Aorta (tissue), 5 donors: ENCODE measurements at regions not wholly inside any gene's neighbourhood (a gene's known extent, or its start where the extent isn't known, plus 50 kb on each side); places are given as distances from the start of the nearest gene placed in this dataset.

ENCODE experiments used
- ATAC-seq: fragments of 200-7000 bp; cut with Tn5 transposase; one replicate; pipeline ENCODE4 v1.9.1; 2022; ENCODE audit warnings: moderate library complexity; ENCODE audit not compliant: low FRiP score
- DNase-seq, 2 donors: peaks; one replicate each; pipeline ENCODE4 v3.0.0-alpha.2; 2020
- H3K27ac ChIP-seq, 2 donors: one replicate each; pipeline ENCODE4 v1.5.1; 2013; ENCODE audit warnings: low read length in 2 of 2, mild to moderate bottlenecking in 2 of 2, moderate library complexity in 2 of 2, control low read depth in 1 of 2, inconsistent platforms in 1 of 2, low read depth in 1 of 2
- H3K27me3 ChIP-seq, 2 donors: one replicate each; pipeline ENCODE4 v1.6.1; 2013; ENCODE audit warnings: control low read depth in 1 of 2, low read length in 1 of 2, mild to moderate bottlenecking in 1 of 2, moderate library complexity in 1 of 2; ENCODE audit not compliant: insufficient read depth in 2 of 2, control insufficient read depth in 1 of 2
- H3K36me3 ChIP-seq, 2 donors: one replicate each; pipeline ENCODE4 v1.6.1; 2013; ENCODE audit warnings: control low read depth in 1 of 2, low read length in 1 of 2, mild to moderate bottlenecking in 1 of 2; ENCODE audit not compliant: insufficient read depth in 2 of 2, control insufficient read depth in 1 of 2
- H3K4me1 ChIP-seq, 2 donors: one replicate each; pipeline ENCODE4 v1.6.1; 2013; ENCODE audit warnings: low read length in 2 of 2, control low read depth in 1 of 2, mild to moderate bottlenecking in 1 of 2, moderate library complexity in 1 of 2; ENCODE audit not compliant: insufficient read depth in 2 of 2, control insufficient read depth in 1 of 2
- H3K4me3 ChIP-seq, 2 donors: one replicate each; pipeline ENCODE4 v1.5.1; 2013; ENCODE audit warnings: low read length in 2 of 2, control low read depth in 1 of 2, mild to moderate bottlenecking in 1 of 2
- H3K9me3 ChIP-seq: one replicate; pipeline ENCODE4 v1.6.1; 2013; ENCODE audit warnings: mild to moderate bottlenecking, low read length; ENCODE audit not compliant: control insufficient read depth
- WGBS, 2 donors: extraction: QIAGEN DNeasy Blood & Tissue Kit; methylation state at CpG; one replicate each; pipeline ENCODE4 v1.1.7; 2013; 5-methylcytosine and 5-hydroxymethylcytosine counted together
- intact Hi-C, 2 donors: fragments of 100-400 bp; cut with DNase I; formaldehyde crosslinking; loops; one replicate each; pipeline versions ENCODE4 v1.14.2 to v1.15.0; 2022
- donor health status: healthy with polysubstance abuse.
- donor health status: Bipolar disorder and iron deficiency.
- donor health status: DM: no; HTN: no; CAD: no.
- donor health status: DM: no; HTN: no; CAD: no.
- donor health status: DM: yes; HTN: yes; CAD: no.

DNA sequence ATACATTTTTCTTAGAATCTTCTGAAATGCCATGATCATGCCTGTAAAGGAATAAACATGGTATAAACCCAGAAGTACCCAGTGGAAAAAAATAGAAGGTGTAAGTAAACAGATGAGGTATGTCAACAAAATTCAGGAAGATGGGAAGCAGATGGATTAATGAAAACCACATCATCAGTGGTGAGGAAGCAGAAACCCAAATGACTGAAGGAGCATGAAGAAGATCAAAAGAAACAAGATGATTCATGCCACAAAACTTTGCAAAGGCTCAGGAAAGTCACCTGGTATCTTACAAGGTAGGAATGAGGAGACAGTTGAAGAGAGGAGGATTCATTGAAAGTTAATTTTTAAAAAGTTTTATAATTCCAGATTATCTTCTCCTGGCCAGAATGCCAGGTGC lies 132.8 kb upstream of the PAPPA start:
- Histone ChIP-seq H3K9me3 (no peaks in the 10 kb centered on the region), H3K27me3 (no peaks in the 10 kb centered on the region), H3K4me1 (no peaks in the 10 kb centered on the region), H3K4me3 (no peak overlapping the region), H3K36me3 (no peaks in the 10 kb centered on the region), H3K27ac (no peak overlapping the region)
- ATAC-seq: no peak
- no peak for DNase-seq
- intact Hi-C loops: no loop called here

DNA sequence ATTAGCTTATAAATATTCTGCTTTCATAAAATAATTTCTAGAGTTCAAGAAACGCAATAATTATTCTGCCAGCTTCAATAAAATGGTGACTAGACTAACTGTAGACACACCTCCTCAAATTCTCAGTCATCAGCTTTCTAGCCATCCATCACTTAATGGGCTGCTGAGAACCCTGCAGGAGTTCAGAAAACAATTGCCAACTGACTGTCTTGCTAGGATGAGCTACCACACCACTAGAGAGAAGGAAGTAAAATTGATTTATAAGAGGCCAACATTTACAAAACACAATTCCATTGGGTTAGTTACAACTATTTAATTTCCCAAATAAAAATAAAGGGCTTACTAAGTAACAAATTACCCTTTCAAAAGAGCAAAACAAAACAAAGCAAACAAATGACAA lies 126.5 kb upstream of the PAPPA start:
- Histone ChIP-seq H3K27me3 (no peaks in the 10 kb centered on the region), H3K4me3 (no peak overlapping the region), H3K27ac (no peak overlapping the region), H3K36me3 (no peaks in the 10 kb centered on the region), H3K4me1 (no peaks in the 10 kb centered on the region), H3K9me3 (no peaks in the 10 kb centered on the region)
- WGBS, 2 donors: 81 to 82% methylated on average over 1 of the region's 1 CpG
- no peak for DNase-seq
- intact Hi-C loops: no loop called here
- ATAC-seq: no peak

DNA sequence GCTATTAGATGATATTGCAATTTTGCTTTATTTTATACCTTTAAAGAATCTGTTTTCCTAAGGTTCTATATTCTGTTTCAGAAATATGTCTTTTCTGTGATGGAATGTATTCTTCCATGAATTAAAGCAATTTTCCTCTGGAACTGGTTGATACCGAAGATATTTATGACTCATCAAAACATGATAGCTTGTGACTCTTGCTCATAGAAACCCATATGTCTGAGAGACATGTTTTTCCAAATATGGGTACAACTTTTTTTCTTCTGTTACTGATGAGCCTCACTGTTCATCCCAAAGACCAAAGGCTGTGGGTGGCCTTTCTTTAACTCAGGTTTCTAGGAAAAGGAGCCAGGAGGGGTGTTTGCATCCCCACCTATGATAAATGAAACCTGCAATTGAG lies 126.1 kb upstream of the PAPPA start:
- DNase-seq (no peak), ATAC-seq (no peak)
- H3K4me3 ChIP-seq: no peak overlapping the region
- no peaks in the 10 kb centered on the region for H3K27me3 ChIP-seq
- no peaks in the 10 kb centered on the region for H3K4me1 ChIP-seq
- intact Hi-C loops: no loop called here
- H3K27ac ChIP-seq: no peak overlapping the region
- H3K36me3 ChIP-seq: no peaks in the 10 kb centered on the region
- H3K9me3 ChIP-seq: no peaks in the 10 kb centered on the region
- WGBS, 2 donors: 68 to 88% methylated on average over 1 of the region's 1 CpG

DNA sequence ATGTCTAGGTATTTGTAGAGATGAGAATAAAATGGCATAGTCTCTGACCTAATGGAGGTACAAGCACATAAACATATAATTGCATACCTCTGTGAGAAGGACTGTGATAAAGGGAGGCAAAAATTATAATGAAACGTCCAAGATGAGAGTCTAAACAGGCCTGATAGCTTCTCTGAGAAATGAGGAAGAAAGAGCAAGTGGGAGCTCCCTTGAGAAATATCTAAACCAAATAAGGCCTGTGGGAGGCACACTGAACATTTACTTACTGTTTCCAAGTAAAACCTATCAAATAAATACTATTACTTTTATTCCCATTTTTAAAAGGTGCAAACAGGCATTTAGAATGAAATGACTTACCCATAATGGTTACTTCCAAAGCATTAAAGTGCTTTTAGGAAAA lies 125.6 kb upstream of the PAPPA start:
- Histone ChIP-seq H3K4me3 (no peak overlapping the region), H3K36me3 (no peaks in the 10 kb centered on the region), H3K27ac (no peak overlapping the region), H3K9me3 (no peaks in the 10 kb centered on the region), H3K4me1 (no peaks in the 10 kb centered on the region), H3K27me3 (no peaks in the 10 kb centered on the region)
- DNase-seq (no peak), ATAC-seq (no peak)
- WGBS, 2 donors: 25 to 29% methylated on average over 1 of the region's 1 CpG
- intact Hi-C loops: no loop called here

- intact Hi-C loops: no loop called here
- Histone ChIP-seq H3K4me3 (no peak overlapping the region), H3K9me3 (no peaks in the 10 kb centered on the region), H3K36me3 (no peaks in the 10 kb centered on the region), H3K4me1 (no peaks in the 10 kb centered on the region), H3K27me3 (no peaks in the 10 kb centered on the region), H3K27ac (no peak overlapping the region)
- no peak for DNase-seq
- no peak for ATAC-seq
These were observed 123.1 kb upstream of the PAPPA start for GRCh38 chr9:116030517-116030916.

GRCh38 chr9:116032683-116033440 lies 120.7 kb upstream of the PAPPA start:
- 89 to 95% methylated on average over 4 of the region's 4 CpGs for WGBS, 2 donors
- DNase-seq (no peak), ATAC-seq (no peak)
- intact Hi-C loops: no loop called here
- H3K27ac ChIP-seq: no peak overlapping the region
- no peaks in the 10 kb centered on the region for H3K27me3 ChIP-seq
- H3K9me3 ChIP-seq: no peaks in the 10 kb centered on the region
- H3K4me3 ChIP-seq: no peak overlapping the region
- no peaks in the 10 kb centered on the region for H3K36me3 ChIP-seq
- H3K4me1 ChIP-seq: no peaks in the 10 kb centered on the region

- H3K4me1 ChIP-seq: no peaks in the 10 kb centered on the region
- 84 to 96% methylated on average over 1 of the region's 1 CpG for WGBS, 2 donors
- H3K27me3 ChIP-seq: no peaks in the 10 kb centered on the region
- H3K9me3 ChIP-seq: no peaks in the 10 kb centered on the region
- no peak overlapping the region for H3K27ac ChIP-seq
- DNase-seq (no peak), ATAC-seq (no peak)
- no peak overlapping the region for H3K4me3 ChIP-seq
- intact Hi-C loops: no loop called here
- H3K36me3 ChIP-seq: no peaks in the 10 kb centered on the region
These were observed 114.3 kb upstream of the PAPPA start for GRCh38 chr9:116039312-116039711.

GRCh38 chr9:116039893-116040292 lies 113.7 kb upstream of the PAPPA start:
- no peaks in the 10 kb centered on the region for H3K36me3 ChIP-seq
- H3K4me3 ChIP-seq: no peak overlapping the region
- no peak for DNase-seq
- no peak overlapping the region for H3K27ac ChIP-seq
- no peaks in the 10 kb centered on the region for H3K4me1 ChIP-seq
- no peaks in the 10 kb centered on the region for H3K9me3 ChIP-seq
- no peaks in the 10 kb centered on the region for H3K27me3 ChIP-seq
- ATAC-seq: no peak
- intact Hi-C loops: no loop called here

GRCh38 chr9:116042321-116042720 lies 111.3 kb upstream of the PAPPA start:
- intact Hi-C loops: no loop called here
- Histone ChIP-seq H3K4me3 (no peak overlapping the region), H3K4me1 (no peaks in the 10 kb centered on the region), H3K36me3 (no peaks in the 10 kb centered on the region), H3K27ac (no peak overlapping the region), H3K27me3 (no peaks in the 10 kb centered on the region), H3K9me3 (no peaks in the 10 kb centered on the region)
- 91 to 93% methylated on average over 2 of the region's 2 CpGs for WGBS, 2 donors
- DNase-seq: no peak
- peak; percentile 15 for ATAC-seq
